ENCODE measurements at regions not wholly inside any gene's neighbourhood (a gene's known extent, or its start where the extent isn't known, plus 50 kb on each side); places are given as distances from the start of the nearest gene placed in this dataset.

- TF ChIP-seq POLR2A (IDR thresholded peaks at IDR 0.05; ENCODE audit: low read depth) (no peak), POLR2AphosphoS5 (IDR thresholded peaks at IDR 0.05) (no peak)
Measured at GRCh38 chr12:128191380-128191779, 75.6 kb upstream of the TMEM132C start.
